Cardiac fibroblast (primary cell): ENCODE measurements at regions not wholly inside any gene's neighbourhood (a gene's known extent, or its start where the extent isn't known, plus 50 kb on each side); places are given as distances from the start of the nearest gene placed in this dataset.
A peak's percentile ranks its signal among the peaks of the same experiment; 100 is the strongest.

Experiments
- DNase-seq, 2 donors: peaks; one replicate each; pipeline versions ENCODE4 v3.0.0 to v3.0.0-alpha.2; 2010; ENCODE audit warnings: low read depth in 2 of 2
- H3K4me3 ChIP-seq, 2 donors: replicated peaks in 1 of 2; 1 replicate in 1 of 2; 2 replicates in 1 of 2; pipeline ENCODE4 v1.5.1; 2011; ENCODE audit warnings: low read depth in 2 of 2, low read length in 2 of 2, mild to moderate bottlenecking in 2 of 2, moderate library complexity in 1 of 2
- TF ChIP-seq, protein P1 (sequence below): IDR thresholded peaks from one replicate; pipeline ENCODE4 v1.5.1; 2011; ENCODE audit warnings: low read depth, mild to moderate bottlenecking, low read length, inconsistent platforms

DNA sequence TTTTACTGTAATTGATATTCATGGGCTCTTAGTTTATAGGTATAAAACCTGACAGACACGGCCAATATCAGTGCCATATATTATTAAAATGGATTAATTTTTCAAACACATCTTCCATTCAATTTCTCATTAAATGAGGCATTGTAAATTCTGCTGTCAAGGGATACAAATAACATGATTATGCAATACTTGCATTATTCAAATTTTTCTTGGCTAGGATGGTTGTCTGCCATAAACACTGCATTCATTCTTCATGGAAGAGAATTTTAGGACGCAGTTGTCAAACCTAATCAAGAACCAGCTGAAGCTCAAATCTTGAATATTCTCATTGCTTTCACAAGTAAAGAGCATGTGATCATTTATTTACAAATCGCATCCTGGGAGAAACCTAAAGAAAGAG, 255.6 kb downstream of the RDH14 start:
- DNase-seq, result peak; percentile 33 to 38
- H3K4me3 ChIP-seq, result no peak overlapping the region
- TF ChIP-seq, protein P1, sequence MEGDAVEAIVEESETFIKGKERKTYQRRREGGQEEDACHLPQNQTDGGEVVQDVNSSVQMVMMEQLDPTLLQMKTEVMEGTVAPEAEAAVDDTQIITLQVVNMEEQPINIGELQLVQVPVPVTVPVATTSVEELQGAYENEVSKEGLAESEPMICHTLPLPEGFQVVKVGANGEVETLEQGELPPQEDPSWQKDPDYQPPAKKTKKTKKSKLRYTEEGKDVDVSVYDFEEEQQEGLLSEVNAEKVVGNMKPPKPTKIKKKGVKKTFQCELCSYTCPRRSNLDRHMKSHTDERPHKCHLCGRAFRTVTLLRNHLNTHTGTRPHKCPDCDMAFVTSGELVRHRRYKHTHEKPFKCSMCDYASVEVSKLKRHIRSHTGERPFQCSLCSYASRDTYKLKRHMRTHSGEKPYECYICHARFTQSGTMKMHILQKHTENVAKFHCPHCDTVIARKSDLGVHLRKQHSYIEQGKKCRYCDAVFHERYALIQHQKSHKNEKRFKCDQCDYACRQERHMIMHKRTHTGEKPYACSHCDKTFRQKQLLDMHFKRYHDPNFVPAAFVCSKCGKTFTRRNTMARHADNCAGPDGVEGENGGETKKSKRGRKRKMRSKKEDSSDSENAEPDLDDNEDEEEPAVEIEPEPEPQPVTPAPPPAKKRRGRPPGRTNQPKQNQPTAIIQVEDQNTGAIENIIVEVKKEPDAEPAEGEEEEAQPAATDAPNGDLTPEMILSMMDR, result no peak

DNA sequence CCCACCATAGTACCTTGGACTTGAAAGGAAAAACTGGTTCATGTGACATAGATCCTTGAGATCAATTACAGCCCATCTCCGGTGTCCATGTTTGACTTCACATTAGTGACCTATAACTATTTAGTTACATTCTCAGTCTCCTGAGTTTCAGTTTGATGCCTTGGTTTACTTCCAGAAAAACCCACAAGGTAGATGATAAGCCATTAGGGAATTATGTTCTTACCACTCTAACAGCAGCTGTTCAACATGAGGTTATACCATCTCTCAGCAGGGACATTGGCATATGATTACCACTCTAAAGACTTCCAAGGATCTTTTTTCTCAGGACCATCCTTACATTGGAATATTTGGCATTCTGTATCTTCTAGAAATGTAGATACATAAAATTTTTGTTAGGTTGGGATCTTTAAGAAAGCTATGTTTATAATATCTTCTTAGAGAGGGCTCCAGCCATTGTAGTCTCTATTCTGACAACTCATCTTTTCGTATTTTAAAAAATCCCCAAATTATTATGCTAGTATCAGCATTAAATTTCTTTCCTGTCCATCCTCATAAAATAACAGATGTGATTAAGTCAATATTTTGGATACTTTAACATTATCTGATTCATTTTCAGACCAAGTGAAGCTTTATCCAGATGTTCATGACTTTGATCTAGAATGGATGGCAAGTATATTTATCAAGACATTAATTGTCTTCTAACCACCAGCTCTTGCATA, 258.9 kb downstream of the RDH14 start:
- TF ChIP-seq, protein P1, result no peak
- no peak for DNase-seq
- no peak overlapping the region for H3K4me3 ChIP-seq

DNA sequence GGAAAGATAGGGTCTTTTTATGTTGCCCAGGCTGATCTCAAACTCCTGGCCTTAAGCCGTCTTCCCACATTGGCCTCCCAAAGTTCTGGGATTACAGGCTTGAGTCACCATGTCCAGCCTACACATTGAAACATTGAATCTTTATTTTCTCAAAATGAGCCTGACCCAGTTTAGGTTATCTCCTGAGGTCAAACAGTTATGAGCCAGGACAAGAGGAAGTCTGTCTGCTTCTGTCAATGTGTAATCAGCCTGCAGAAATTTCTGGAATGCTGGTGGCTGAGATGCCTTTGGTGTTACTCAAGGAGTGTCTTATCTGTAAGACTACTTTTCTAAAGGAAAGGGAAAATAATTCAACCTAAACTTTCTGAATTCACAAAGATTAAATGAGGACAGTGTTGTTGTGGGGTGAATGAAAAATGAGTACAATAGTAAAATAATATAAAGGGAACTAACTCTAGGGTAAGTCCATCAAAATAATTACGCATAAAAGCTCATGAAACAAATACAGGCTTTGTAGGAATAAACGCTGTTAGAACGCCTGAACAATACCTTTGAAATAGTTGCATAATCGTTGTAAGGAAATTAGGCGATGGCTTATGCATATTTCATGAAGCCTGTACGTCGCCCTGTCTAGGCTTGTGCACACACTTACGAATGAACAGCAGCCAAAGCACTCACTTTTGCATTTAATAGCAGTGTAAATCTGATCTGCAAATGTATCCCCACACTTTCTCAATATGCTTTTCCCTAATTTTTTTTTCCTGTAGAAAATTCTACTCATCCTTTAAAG, 260.8 kb downstream of the RDH14 start:
- peak; percentile 89 to 93 for DNase-seq
- peak overlapping the region in 1 of 2 donors; percentile 32 for H3K4me3 ChIP-seq
- TF ChIP-seq, protein P1, result no peak

DNA sequence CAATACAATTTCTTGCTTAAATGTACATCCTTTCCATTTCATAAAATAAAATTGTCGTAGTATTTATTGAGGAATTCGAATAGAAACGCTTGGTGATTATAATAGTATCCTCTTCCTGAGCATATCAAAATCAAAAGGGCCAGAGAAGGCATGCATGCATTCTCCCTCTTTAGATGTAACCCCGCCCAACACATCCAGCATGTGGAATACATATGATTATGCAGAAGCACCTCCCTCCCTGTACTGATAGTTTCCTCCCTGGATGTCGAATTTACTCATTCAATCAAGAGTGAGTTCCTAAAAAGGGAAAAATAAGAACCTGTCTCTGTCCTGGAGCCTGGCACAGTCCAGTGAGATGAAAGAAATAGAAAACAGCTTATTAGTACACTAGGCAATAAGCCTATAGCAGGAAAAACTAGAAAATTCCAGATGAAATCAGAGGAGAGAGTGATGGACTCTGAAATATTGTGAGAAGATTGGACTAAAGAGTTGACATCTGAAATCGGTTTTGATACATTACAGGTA, 262.9 kb downstream of the RDH14 start:
- no peak for DNase-seq
- TF ChIP-seq, protein P1, result no peak
- H3K4me3 ChIP-seq, result peak overlapping the region in 1 of 2 donors; percentile 32

DNA sequence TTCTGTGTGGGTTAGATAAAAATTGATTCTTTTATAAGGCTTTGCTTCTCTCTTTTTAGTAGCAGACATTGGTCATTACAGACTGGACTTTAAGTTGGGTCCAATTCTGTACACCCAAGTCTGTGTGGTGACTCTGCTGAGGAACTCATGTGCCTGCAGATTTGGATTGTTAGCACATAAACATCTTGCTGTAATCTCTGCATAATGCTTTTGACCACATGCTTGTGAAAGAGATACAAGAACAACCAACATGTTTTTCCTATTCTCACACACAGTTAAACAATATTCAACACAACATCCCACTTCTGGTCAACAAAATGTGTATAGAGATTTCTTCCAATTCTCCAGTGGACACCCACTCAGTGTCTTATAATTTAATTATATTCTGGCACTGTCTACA, 270.1 kb downstream of the RDH14 start:
- TF ChIP-seq, protein P1, result no peak
- H3K4me3 ChIP-seq, result no peak overlapping the region
- DNase-seq, result no peak

DNA sequence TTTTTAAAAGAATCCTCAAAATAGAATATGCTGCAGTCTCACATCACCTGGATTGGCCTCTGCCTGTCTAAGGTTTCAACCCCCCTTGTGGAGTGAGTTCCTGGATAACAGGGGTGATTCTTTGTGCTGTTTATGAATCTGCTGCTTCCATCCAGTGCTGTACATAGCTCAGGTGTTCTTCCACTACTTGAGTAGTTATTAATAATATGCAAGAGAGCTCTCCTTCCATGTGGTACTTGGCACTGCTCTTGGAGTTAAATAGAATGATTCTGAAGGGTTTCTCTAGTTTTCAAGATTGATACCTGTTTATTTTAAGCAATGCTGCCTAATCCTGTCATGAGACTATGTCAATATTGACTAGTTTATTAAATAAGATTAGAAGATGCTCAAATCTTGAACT, 273.6 kb downstream of the RDH14 start:
- no peak overlapping the region for H3K4me3 ChIP-seq
- TF ChIP-seq, protein P1, result no peak
- DNase-seq, result no peak
